Skeletal muscle tissue (tissue), 3 donors: ENCODE measurements at regions not wholly inside any gene's neighbourhood (a gene's known extent, or its start where the extent isn't known, plus 50 kb on each side); places are given as distances from the start of the nearest gene placed in this dataset.
A peak's percentile ranks its signal among the peaks of the same experiment; 100 is the strongest.

Source experiments
- H3K27ac ChIP-seq: one replicate; pipeline ENCODE4 v1.7.0; 2013; ENCODE audit warnings: mild to moderate bottlenecking, low read depth, low read length, inconsistent platforms
- H3K27me3 ChIP-seq, 3 donors: one replicate each; pipeline ENCODE4 v1.7.0; 2013; ENCODE audit warnings: low read length in 3 of 3; ENCODE audit not compliant: control insufficient read depth in 3 of 3, insufficient read depth in 3 of 3
- H3K36me3 ChIP-seq, 3 donors: one replicate each; pipeline ENCODE4 v1.7.0; 2013; ENCODE audit warnings: low read length in 3 of 3; ENCODE audit not compliant: control insufficient read depth in 3 of 3, insufficient read depth in 3 of 3
- H3K4me1 ChIP-seq, 3 donors: one replicate each; pipeline ENCODE4 v1.7.0; 2013; ENCODE audit warnings: low read length in 3 of 3, mild to moderate bottlenecking in 3 of 3; ENCODE audit not compliant: control insufficient read depth in 3 of 3, insufficient read depth in 3 of 3
- H3K4me3 ChIP-seq, 3 donors: one replicate each; pipeline ENCODE4 v1.7.0; 2013; ENCODE audit warnings: low read length in 3 of 3
- H3K9ac ChIP-seq, 3 donors: one replicate each; pipeline ENCODE4 v1.7.0; 2013; ENCODE audit warnings: low read length in 3 of 3, mild to moderate bottlenecking in 3 of 3, moderate library complexity in 2 of 3, low read depth in 1 of 3
- H3K9me3 ChIP-seq, 3 donors: one replicate each; pipeline ENCODE4 v1.7.0; 2013; ENCODE audit warnings: low read length in 3 of 3; ENCODE audit not compliant: control insufficient read depth in 3 of 3
- donor health status: Osteomylitis.

- no peaks in the 10 kb centered on the region for H3K4me1 ChIP-seq
- no peak overlapping the region for H3K4me3 ChIP-seq
- H3K27ac ChIP-seq: no peak overlapping the region
- H3K9me3 ChIP-seq: peaks cover 0 to 2% (median 0%) of the 10 kb centered on the region in 3 donors
- no peaks in the 10 kb centered on the region for H3K36me3 ChIP-seq
- H3K9ac ChIP-seq: no peak overlapping the region
- H3K27me3 ChIP-seq: no peaks in the 10 kb centered on the region
Measured at GRCh38 chr3:105997466-105997799, 128.6 kb upstream of the CBLB start.

- no peak overlapping the region for H3K27ac ChIP-seq
- no peaks in the 10 kb centered on the region for H3K36me3 ChIP-seq
- peaks cover 0 to 2% (median 0%) of the 10 kb centered on the region in 3 donors for H3K9me3 ChIP-seq
Measured at GRCh38 chr3:105997800-105998526, 129.2 kb upstream of the CBLB start.

GRCh38 chr3:105999856-106000255 is 131.0 kb upstream of the CBLB start:
- peaks cover 0 to 2% (median 0%) of the 10 kb centered on the region in 3 donors for H3K9me3 ChIP-seq
- H3K36me3 ChIP-seq: no peaks in the 10 kb centered on the region

More at GRCh38 chr3:105997800-105998526, 129.2 kb upstream of the CBLB start:
- Histone ChIP-seq H3K4me3 (no peak overlapping the region), H3K9ac (no peak overlapping the region), H3K4me1 (no peaks in the 10 kb centered on the region), H3K27me3 (no peaks in the 10 kb centered on the region)

GRCh38 chr3:106001923-106002322 is 133.1 kb upstream of the CBLB start:
- H3K36me3 ChIP-seq: no peaks in the 10 kb centered on the region
- H3K9me3 ChIP-seq: peaks cover 0 to 2% (median 0%) of the 10 kb centered on the region in 3 donors
- no peak overlapping the region for H3K9ac ChIP-seq
- H3K27me3 ChIP-seq: no peaks in the 10 kb centered on the region
- no peak overlapping the region for H3K4me3 ChIP-seq
- H3K27ac ChIP-seq: no peak overlapping the region
- H3K4me1 ChIP-seq: no peaks in the 10 kb centered on the region

More at GRCh38 chr3:105999856-106000255, 131.0 kb upstream of the CBLB start:
- H3K27me3 ChIP-seq: no peaks in the 10 kb centered on the region
- H3K9ac ChIP-seq: no peak overlapping the region
- H3K4me3 ChIP-seq: no peak overlapping the region
- H3K27ac ChIP-seq: no peak overlapping the region
- H3K4me1 ChIP-seq: no peaks in the 10 kb centered on the region

GRCh38 chr3:106004137-106004681 is 135.4 kb upstream of the CBLB start:
- peak overlapping the region; percentile 4 for H3K27ac ChIP-seq
- H3K27me3 ChIP-seq: peaks cover 0 to under 1% (median 0%) of the 10 kb centered on the region in 3 donors
- no peaks in the 10 kb centered on the region for H3K9me3 ChIP-seq
- no peaks in the 10 kb centered on the region for H3K4me1 ChIP-seq
- H3K4me3 ChIP-seq: peak overlapping the region; percentile 13 to 61 (median 16)
- H3K9ac ChIP-seq: peak overlapping the region in 2 of 3 donors; percentile 13 to 24
- H3K36me3 ChIP-seq: no peaks in the 10 kb centered on the region

GRCh38 chr3:106004826-106005225 is 136.0 kb upstream of the CBLB start:
- peak overlapping the region in 2 of 3 donors; percentile 16 to 61 for H3K4me3 ChIP-seq
- H3K36me3 ChIP-seq: no peaks in the 10 kb centered on the region
- H3K27me3 ChIP-seq: peaks cover 0 to 2% (median 0%) of the 10 kb centered on the region in 3 donors
- no peak overlapping the region for H3K27ac ChIP-seq
- H3K9ac ChIP-seq: no peak overlapping the region
- H3K4me1 ChIP-seq: no peaks in the 10 kb centered on the region
- H3K9me3 ChIP-seq: no peaks in the 10 kb centered on the region

- Histone ChIP-seq H3K36me3 (no peaks in the 10 kb centered on the region), H3K9ac (no peak overlapping the region), H3K4me3 (no peak overlapping the region), H3K27me3 (peaks cover 0 to 2% (median 0%) of the 10 kb centered on the region in 3 donors), H3K27ac (no peak overlapping the region), H3K4me1 (no peaks in the 10 kb centered on the region), H3K9me3 (no peaks in the 10 kb centered on the region)
Measured at GRCh38 chr3:106006001-106006400, 137.2 kb upstream of the CBLB start.

GRCh38 chr3:106006571-106006970 is 137.8 kb upstream of the CBLB start:
- Histone ChIP-seq H3K27me3 (peaks cover 0 to 2% (median 0%) of the 10 kb centered on the region in 3 donors), H3K4me1 (no peaks in the 10 kb centered on the region), H3K36me3 (no peaks in the 10 kb centered on the region), H3K9ac (no peak overlapping the region), H3K9me3 (no peaks in the 10 kb centered on the region), H3K27ac (no peak overlapping the region), H3K4me3 (no peak overlapping the region)

GRCh38 chr3:106007512-106007911 is 138.7 kb upstream of the CBLB start:
- H3K4me3 ChIP-seq: no peak overlapping the region
- H3K9me3 ChIP-seq: no peaks in the 10 kb centered on the region
- H3K4me1 ChIP-seq: no peaks in the 10 kb centered on the region
- no peaks in the 10 kb centered on the region for H3K36me3 ChIP-seq
- H3K27ac ChIP-seq: no peak overlapping the region
- H3K27me3 ChIP-seq: peaks cover 0 to 2% (median 0%) of the 10 kb centered on the region in 3 donors
- H3K9ac ChIP-seq: no peak overlapping the region

- Histone ChIP-seq H3K27ac (no peak overlapping the region), H3K9ac (no peak overlapping the region), H3K4me1 (no peaks in the 10 kb centered on the region), H3K9me3 (no peaks in the 10 kb centered on the region), H3K27me3 (peaks cover 0 to 2% (median 0%) of the 10 kb centered on the region in 3 donors), H3K36me3 (no peaks in the 10 kb centered on the region), H3K4me3 (no peak overlapping the region)
Measured at GRCh38 chr3:106008766-106009165, 140.0 kb upstream of the CBLB start.
